Stomach (tissue), 4 donors: ENCODE measurements at regions not wholly inside any gene's neighbourhood (a gene's known extent, or its start where the extent isn't known, plus 50 kb on each side); places are given as distances from the start of the nearest gene placed in this dataset.

Experiments used
- CTCF ChIP-seq, 7 experiments: fragments of 450-650 bp in 4 of 7; fragments of 200-600 bp in 3 of 7; sonication (generic) in 3 of 7; IDR thresholded peaks; one replicate each; pipeline ENCODE4 v1.5.1; 2016 to 2019; ENCODE audit warnings: antibody characterized with exemption in 7 of 7, control low read depth in 2 of 7, mild to moderate bottlenecking in 1 of 7
- EP300 ChIP-seq: sonication (generic); formaldehyde crosslinking; IDR thresholded peaks from one replicate; pipeline ENCODE4 v1.6.1; 2017; ENCODE audit warnings: antibody characterized with exemption
- POLR2A ChIP-seq, 4 donors: fragments of 450-650 bp; IDR thresholded peaks; one replicate each; pipeline ENCODE4 v1.6.1; 2016; ENCODE audit warnings: antibody characterized with exemption in 4 of 4, control low read depth in 2 of 4, mild to moderate bottlenecking in 1 of 4, moderate library complexity in 1 of 4
- POLR2AphosphoS5 ChIP-seq, 3 donors: sonication (generic); formaldehyde crosslinking; IDR thresholded peaks; one replicate each; pipeline ENCODE4 v1.6.1; 2016; ENCODE audit warnings: antibody characterized with exemption in 3 of 3

- TF ChIP-seq POLR2A (IDR thresholded peaks at IDR 0.05) (no peak), EP300 (no peak), CTCF (IDR thresholded peaks at IDR 0.05) (no peak), POLR2AphosphoS5 (IDR thresholded peaks at IDR 0.05) (no peak)
Observed at GRCh38 chr19:29881386-29881785, 60.7 kb upstream of the URI1 start.
